Activated T-helper 1 cell treated with anti-CD3 and anti-CD28 coated beads, Interleukin-12 subunit alpha, Interleukin-12 subunit beta, Interleukin-2, Interleukin-4 antibody, amounts not matched to agents 30 ng/mL and 10 ng/mL and 1 ng/mL, durations not matched to agents 14 hours and 24 hours and 36 hours (primary cell): ENCODE measurements at regions not wholly inside any gene's neighbourhood (a gene's known extent, or its start where the extent isn't known, plus 50 kb on each side); places are given as distances from the start of the nearest gene placed in this dataset.

Experiments
- DNase-seq: peaks from one replicate; pipeline ENCODE4 v3.0.0; 2021; ENCODE audit warnings: low spot score
- H3K27ac Mint-ChIP-seq: one replicate; pipeline ENCODE4 v1.8.0; 2021; ENCODE audit warnings: mild to moderate bottlenecking, mixed read lengths
- H3K27me3 Mint-ChIP-seq: one replicate; pipeline ENCODE4 v1.8.0; 2022; ENCODE audit warnings: mild to moderate bottlenecking, moderate library complexity, mixed read lengths; ENCODE audit not compliant: insufficient read depth
- H3K36me3 Mint-ChIP-seq: one replicate; pipeline ENCODE4 v1.8.0; 2021; ENCODE audit warnings: low read depth, mixed read lengths
- H3K4me1 Mint-ChIP-seq: one replicate; pipeline ENCODE4 v1.8.0; 2021; ENCODE audit warnings: low read depth, mixed read lengths
- H3K4me3 Mint-ChIP-seq: one replicate; pipeline ENCODE4 v1.8.0; 2021; ENCODE audit warnings: mild to moderate bottlenecking, moderate library complexity, mixed read lengths
- H3K9me3 Mint-ChIP-seq: one replicate; pipeline ENCODE4 v1.8.0; 2021; ENCODE audit warnings: mixed read lengths
- intact Hi-C: fragments of 100-400 bp; cut with micrococcal nuclease; formaldehyde crosslinking; loops from one replicate; pipeline ENCODE4 v1.15.1; 2024

DNA sequence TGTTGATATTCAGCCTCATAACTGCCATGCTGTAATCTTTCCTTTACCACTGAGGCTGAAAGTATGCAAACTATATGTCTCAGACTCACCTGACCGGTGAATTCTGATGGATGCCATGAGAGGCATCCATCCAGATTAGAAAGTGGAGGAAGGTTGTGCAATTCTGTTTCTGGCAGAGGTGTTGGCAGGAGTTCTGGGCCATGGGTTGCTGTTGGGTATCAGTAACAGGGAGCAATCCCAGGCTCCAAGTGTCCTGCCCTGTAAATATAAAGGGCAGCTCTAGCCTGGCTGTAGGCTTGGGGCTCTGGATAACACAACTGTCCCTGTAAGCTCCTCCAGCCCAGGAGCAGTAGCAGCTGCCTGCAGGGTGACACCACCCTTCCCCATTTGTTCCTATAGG is 77.4 kb upstream of the ABCC4 start:
- Mint-ChIP-seq H3K27me3 (peaks cover 5% of the 10 kb centered on the region), H3K36me3 (no peaks in the 10 kb centered on the region), H3K9me3 (no peaks in the 10 kb centered on the region), H3K4me3 (no peak overlapping the region), H3K27ac (no peak overlapping the region), H3K4me1 (no peaks in the 10 kb centered on the region)
- intact Hi-C loops: no loop called here
- no peak for DNase-seq

DNA sequence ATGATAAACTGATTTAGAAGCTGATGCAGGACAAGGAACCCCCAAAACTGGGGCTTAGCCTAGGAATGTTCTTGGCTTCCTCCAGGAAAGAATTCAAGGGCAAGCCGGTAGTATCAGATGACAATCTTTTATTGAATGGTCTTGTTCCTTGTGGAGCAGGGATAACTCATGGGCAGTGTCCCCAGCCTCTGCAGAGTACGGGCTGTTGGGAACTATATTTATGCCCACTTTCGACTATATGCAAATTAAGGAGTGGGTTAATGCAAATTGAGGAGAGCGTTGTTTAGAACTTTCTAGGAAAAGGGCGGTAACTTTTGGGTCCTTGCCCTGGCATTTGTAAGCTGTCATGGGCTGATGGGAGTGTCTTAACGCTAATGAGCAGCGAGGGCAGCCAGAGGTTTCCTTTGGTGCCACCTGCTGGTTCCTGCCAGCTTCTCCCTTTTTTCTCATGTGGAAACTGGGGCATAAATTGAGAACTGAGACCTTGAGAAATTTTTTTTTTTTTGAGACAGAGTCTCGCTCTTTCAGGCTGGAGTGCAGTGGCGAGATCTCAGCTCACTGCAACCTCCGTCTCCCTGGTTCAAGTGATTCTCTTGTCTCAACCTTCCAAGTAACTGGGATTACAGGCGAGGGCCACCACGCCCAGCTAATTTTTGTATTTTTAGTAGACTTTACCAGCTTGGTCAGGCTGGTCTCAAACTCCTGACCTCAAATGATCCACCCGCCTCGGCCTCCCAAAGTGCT is 79.4 kb upstream of the ABCC4 start:
- Mint-ChIP-seq H3K4me3 (no peak overlapping the region), H3K27ac (no peak overlapping the region), H3K9me3 (no peaks in the 10 kb centered on the region), H3K36me3 (no peaks in the 10 kb centered on the region), H3K27me3 (peaks cover 5% of the 10 kb centered on the region), H3K4me1 (no peaks in the 10 kb centered on the region)
- intact Hi-C loops: loop anchor here (1.0 kb wide), 4 partner anchors 24 to 191 kb away; partner anchors contain the start of gene ABCC4
- peak; percentile 42 for DNase-seq

- Mint-ChIP-seq H3K36me3 (no peaks in the 10 kb centered on the region), H3K27ac (no peak overlapping the region), H3K27me3 (peaks cover 5% of the 10 kb centered on the region), H3K4me3 (no peak overlapping the region), H3K9me3 (no peaks in the 10 kb centered on the region), H3K4me1 (no peaks in the 10 kb centered on the region)
- intact Hi-C loops: no loop called here
- no peak for DNase-seq
These were observed 79.9 kb upstream of the ABCC4 start for GRCh38 chr13:95381212-95381527.

- Mint-ChIP-seq H3K27ac (no peak overlapping the region), H3K4me1 (no peaks in the 10 kb centered on the region), H3K4me3 (no peak overlapping the region), H3K27me3 (peaks cover 5% of the 10 kb centered on the region), H3K9me3 (no peaks in the 10 kb centered on the region), H3K36me3 (no peaks in the 10 kb centered on the region)
- no peak for DNase-seq
- intact Hi-C loops: no loop called here
These were observed 81.2 kb upstream of the ABCC4 start for GRCh38 chr13:95382411-95382810.

DNA sequence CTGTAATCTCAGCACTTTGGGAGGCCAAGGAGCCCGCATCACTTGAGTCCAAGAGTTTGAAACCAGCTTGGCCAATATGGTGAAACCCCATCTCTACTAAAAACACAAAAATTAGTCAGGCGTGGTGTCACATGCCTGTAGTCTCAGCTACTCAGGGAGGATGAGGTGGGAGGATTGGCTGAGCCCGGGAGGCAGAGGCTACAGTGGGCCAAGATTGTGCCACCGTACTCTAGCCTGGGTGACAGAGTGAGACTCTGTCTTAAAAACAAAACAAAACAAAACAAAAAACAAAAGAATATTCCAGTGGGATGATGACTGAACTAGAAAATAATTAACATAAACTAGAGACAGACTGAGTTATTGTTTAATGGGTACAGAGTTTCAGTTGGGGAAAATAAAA is 81.7 kb upstream of the ABCC4 start:
- Mint-ChIP-seq H3K9me3 (no peaks in the 10 kb centered on the region), H3K27me3 (peaks cover 5% of the 10 kb centered on the region), H3K4me1 (no peaks in the 10 kb centered on the region), H3K36me3 (no peaks in the 10 kb centered on the region), H3K27ac (no peak overlapping the region), H3K4me3 (no peak overlapping the region)
- DNase-seq: no peak
- intact Hi-C loops: no loop called here

DNA sequence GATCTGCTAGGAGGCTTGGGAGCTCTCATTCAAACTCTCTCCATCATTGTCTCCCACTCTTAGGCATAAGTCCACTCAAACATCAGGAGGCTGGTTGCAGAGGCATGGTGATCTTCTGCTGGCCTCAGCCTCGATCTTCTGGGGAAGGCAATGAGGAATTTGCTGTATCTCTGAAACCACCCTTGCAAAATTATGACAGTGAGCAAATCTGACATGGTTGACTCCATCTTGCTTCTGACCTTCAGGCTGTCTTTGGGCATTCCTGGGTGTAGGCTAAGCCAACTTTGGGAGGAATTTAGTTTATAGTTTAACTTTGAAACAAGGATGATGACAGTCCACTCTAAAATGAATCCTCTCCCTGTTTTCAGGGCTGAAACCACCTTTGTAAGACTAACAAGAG is 84.1 kb upstream of the ABCC4 start:
- Mint-ChIP-seq H3K4me3 (no peak overlapping the region), H3K36me3 (no peaks in the 10 kb centered on the region)
- DNase-seq: no peak

GRCh38 chr13:95385798-95386197 is 84.5 kb upstream of the ABCC4 start:
- no peak for DNase-seq
- Mint-ChIP-seq H3K27me3 (peaks cover 5% of the 10 kb centered on the region), H3K36me3 (no peaks in the 10 kb centered on the region), H3K9me3 (no peaks in the 10 kb centered on the region), H3K4me3 (no peak overlapping the region), H3K4me1 (no peaks in the 10 kb centered on the region), H3K27ac (no peak overlapping the region)
- intact Hi-C loops: no loop called here

More for the DNA sequence above, 84.1 kb upstream of the ABCC4 start:
- peaks cover 5% of the 10 kb centered on the region for H3K27me3 Mint-ChIP-seq
- no peaks in the 10 kb centered on the region for H3K9me3 Mint-ChIP-seq
- H3K27ac Mint-ChIP-seq: no peak overlapping the region
- intact Hi-C loops: no loop called here
- H3K4me1 Mint-ChIP-seq: no peaks in the 10 kb centered on the region

- DNase-seq: no peak
- intact Hi-C loops: no loop called here
- Mint-ChIP-seq H3K27me3 (peaks cover 5% of the 10 kb centered on the region), H3K9me3 (no peaks in the 10 kb centered on the region), H3K4me1 (no peaks in the 10 kb centered on the region), H3K36me3 (no peaks in the 10 kb centered on the region), H3K27ac (no peak overlapping the region), H3K4me3 (no peak overlapping the region)
These were observed 85.1 kb upstream of the ABCC4 start for GRCh38 chr13:95386370-95386769.

DNA sequence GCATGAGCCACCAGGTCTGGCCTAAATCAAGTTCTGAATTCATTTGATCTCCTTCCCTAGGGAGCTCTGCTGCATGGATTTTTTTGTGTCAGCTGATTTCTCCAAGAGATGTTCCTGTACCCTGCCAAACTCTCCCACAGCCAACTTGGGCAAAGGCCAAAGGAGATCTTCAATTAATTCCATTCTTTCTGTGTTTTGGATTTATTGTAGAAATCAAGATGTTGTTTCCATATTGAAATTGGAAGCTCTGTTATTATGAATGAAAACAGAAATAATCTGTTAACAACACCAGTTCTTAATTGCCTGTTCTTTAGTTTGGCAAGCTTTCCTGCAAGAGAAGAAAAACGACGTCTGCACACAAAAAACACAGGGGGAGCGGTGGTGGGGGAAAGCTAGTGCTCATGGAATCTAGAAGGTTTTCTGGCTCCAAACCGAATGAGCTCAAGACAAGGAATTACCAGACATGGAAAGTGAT is 86.5 kb upstream of the ABCC4 start:
- Mint-ChIP-seq H3K27ac (no peak overlapping the region), H3K4me3 (no peak overlapping the region), H3K9me3 (no peaks in the 10 kb centered on the region), H3K4me1 (no peaks in the 10 kb centered on the region), H3K36me3 (no peaks in the 10 kb centered on the region), H3K27me3 (peaks cover 5% of the 10 kb centered on the region)
- DNase-seq: no peak
- intact Hi-C loops: no loop called here

GRCh38 chr13:95388420-95389079 is 87.3 kb upstream of the ABCC4 start:
- Mint-ChIP-seq H3K27me3 (no peaks in the 10 kb centered on the region), H3K9me3 (no peaks in the 10 kb centered on the region), H3K4me3 (no peak overlapping the region), H3K36me3 (no peaks in the 10 kb centered on the region), H3K27ac (no peak overlapping the region), H3K4me1 (no peaks in the 10 kb centered on the region)
- intact Hi-C loops: no loop called here
- no peak for DNase-seq

GRCh38 chr13:95391362-95391761 is 90.1 kb upstream of the ABCC4 start:
- H3K27me3 Mint-ChIP-seq: no peaks in the 10 kb centered on the region
- no peaks in the 10 kb centered on the region for H3K9me3 Mint-ChIP-seq
- intact Hi-C loops: no loop called here
- H3K36me3 Mint-ChIP-seq: no peaks in the 10 kb centered on the region
- no peak overlapping the region for H3K27ac Mint-ChIP-seq
- no peak for DNase-seq
- H3K4me1 Mint-ChIP-seq: no peaks in the 10 kb centered on the region
- H3K4me3 Mint-ChIP-seq: no peak overlapping the region

- Mint-ChIP-seq H3K27me3 (no peaks in the 10 kb centered on the region), H3K4me3 (no peak overlapping the region), H3K36me3 (no peaks in the 10 kb centered on the region), H3K27ac (no peak overlapping the region), H3K9me3 (no peaks in the 10 kb centered on the region), H3K4me1 (no peaks in the 10 kb centered on the region)
- no peak for DNase-seq
- intact Hi-C loops: no loop called here
These were observed 90.5 kb upstream of the ABCC4 start for GRCh38 chr13:95391785-95392184.

GRCh38 chr13:95392597-95392996 is 91.3 kb upstream of the ABCC4 start:
- no peak for DNase-seq
- no peak overlapping the region for H3K4me3 Mint-ChIP-seq
- intact Hi-C loops: no loop called here
- H3K27me3 Mint-ChIP-seq: no peaks in the 10 kb centered on the region
- H3K4me1 Mint-ChIP-seq: no peaks in the 10 kb centered on the region
- no peak overlapping the region for H3K27ac Mint-ChIP-seq
- no peaks in the 10 kb centered on the region for H3K36me3 Mint-ChIP-seq
- H3K9me3 Mint-ChIP-seq: no peaks in the 10 kb centered on the region
